ENCODE measurements at regions not wholly inside any gene's neighbourhood (a gene's known extent, or its start where the extent isn't known, plus 50 kb on each side); places are given as distances from the start of the nearest gene placed in this dataset.

- Histone ChIP-seq H3K4me2 (peak overlapping the region; percentile 32), H3K4me1 (ENCODE audit: insufficient read depth) (peaks cover 11% of the 10 kb centered on the region), H3K9me3 (ENCODE audit: low read depth) (no peaks in the 10 kb centered on the region), H3K27ac (peak overlapping the region; percentile 53), H4K20me1 (ENCODE audit: insufficient read depth, poor library complexity, severe bottlenecking) (no peaks in the 10 kb centered on the region), H3K4me3 (no peak overlapping the region), H3K79me2 (no peaks in the 10 kb centered on the region), H3K27me3 (no peaks in the 10 kb centered on the region), H3K36me3 (replicated peaks; ENCODE audit: insufficient read depth, low read depth) (no peaks in the 10 kb centered on the region), H2AFZ (peak overlapping the region; percentile 23), H3K9me2 (replicated peaks; ENCODE audit: insufficient read depth) (no peaks in the 10 kb centered on the region)
- no peak for DNase-seq (ENCODE audit: low spot score)
- 59% methylated on average over 4 of the region's 4 CpGs for WGBS (ENCODE audit: low lambda C conversion rate, missing lambda C conversion rate)
- TF ChIP-seq CTCF (IDR thresholded peaks at IDR 0.05; ENCODE audit: poor library complexity) = no peak
- TF ChIP-seq EZH2phosphoT487 (IDR thresholded peaks at IDR 0.05; ENCODE audit: low read depth, severe bottlenecking, unreplicated experiment) = no peak
- TF ChIP-seq EZH2 (IDR thresholded peaks at IDR 0.05; ENCODE audit: borderline replicate concordance) = no peak
Observed at GRCh38 chr2:53098696-53099078, 668.9 kb upstream of the CHAC2 start.

- H2AFZ ChIP-seq = no peak overlapping the region
- no peaks in the 10 kb centered on the region for H3K4me1 ChIP-seq (ENCODE audit: insufficient read depth)
- TF ChIP-seq CTCF (IDR thresholded peaks at IDR 0.05; ENCODE audit: poor library complexity) = no peak
- TF ChIP-seq EZH2 (IDR thresholded peaks at IDR 0.05; ENCODE audit: borderline replicate concordance) = no peak
- TF ChIP-seq EZH2phosphoT487 (IDR thresholded peaks at IDR 0.05; ENCODE audit: low read depth, severe bottlenecking, unreplicated experiment) = no peak
- no peaks in the 10 kb centered on the region for H4K20me1 ChIP-seq (ENCODE audit: insufficient read depth, poor library complexity, severe bottlenecking)
- DNase-seq (ENCODE audit: low spot score) = no peak
- H3K9me3 ChIP-seq (ENCODE audit: low read depth) = no peaks in the 10 kb centered on the region
- no peaks in the 10 kb centered on the region for H3K9me2 ChIP-seq (replicated peaks; ENCODE audit: insufficient read depth)
- no peaks in the 10 kb centered on the region for H3K79me2 ChIP-seq
- no peak overlapping the region for H3K27ac ChIP-seq
- WGBS (ENCODE audit: low lambda C conversion rate, missing lambda C conversion rate) = 83% methylated on average over 4 of the region's 4 CpGs
- H3K36me3 ChIP-seq (replicated peaks; ENCODE audit: insufficient read depth, low read depth) = no peaks in the 10 kb centered on the region
- no peak overlapping the region for H3K4me2 ChIP-seq
- no peak overlapping the region for H3K4me3 ChIP-seq
- H3K27me3 ChIP-seq = no peaks in the 10 kb centered on the region
Observed at GRCh38 chr2:53096351-53096750, 671.3 kb upstream of the CHAC2 start.

- H3K9me3 ChIP-seq (ENCODE audit: low read depth) = no peaks in the 10 kb centered on the region
- TF ChIP-seq EZH2 (IDR thresholded peaks at IDR 0.05; ENCODE audit: borderline replicate concordance) (no peak), EZH2phosphoT487 (IDR thresholded peaks at IDR 0.05; ENCODE audit: low read depth, severe bottlenecking, unreplicated experiment) (no peak), CTCF (IDR thresholded peaks at IDR 0.05; ENCODE audit: poor library complexity) (no peak)
- no peak overlapping the region for H3K4me2 ChIP-seq
- no peaks in the 10 kb centered on the region for H3K27me3 ChIP-seq
- no peaks in the 10 kb centered on the region for H3K36me3 ChIP-seq (replicated peaks; ENCODE audit: insufficient read depth, low read depth)
- no peaks in the 10 kb centered on the region for H3K9me2 ChIP-seq (replicated peaks; ENCODE audit: insufficient read depth)
- H4K20me1 ChIP-seq (ENCODE audit: insufficient read depth, poor library complexity, severe bottlenecking) = no peaks in the 10 kb centered on the region
- no peak overlapping the region for H2AFZ ChIP-seq
- H3K27ac ChIP-seq = no peak overlapping the region
- no peak for DNase-seq (ENCODE audit: low spot score)
- no peak overlapping the region for H3K4me3 ChIP-seq
- H3K4me1 ChIP-seq (ENCODE audit: insufficient read depth) = no peaks in the 10 kb centered on the region
- WGBS (ENCODE audit: low lambda C conversion rate, missing lambda C conversion rate) = 88% methylated on average over 1 of the region's 1 CpG
- H3K79me2 ChIP-seq = no peaks in the 10 kb centered on the region
Observed at GRCh38 chr2:53095664-53096063, 671.9 kb upstream of the CHAC2 start.

- Histone ChIP-seq H3K36me3 (replicated peaks; ENCODE audit: insufficient read depth, low read depth) (no peaks in the 10 kb centered on the region), H3K4me2 (no peak overlapping the region), H3K9me3 (ENCODE audit: low read depth) (no peaks in the 10 kb centered on the region), H3K9me2 (replicated peaks; ENCODE audit: insufficient read depth) (no peaks in the 10 kb centered on the region), H2AFZ (no peak overlapping the region), H3K4me1 (ENCODE audit: insufficient read depth) (no peaks in the 10 kb centered on the region), H3K4me3 (no peak overlapping the region), H3K27me3 (no peaks in the 10 kb centered on the region), H3K27ac (no peak overlapping the region), H3K79me2 (no peaks in the 10 kb centered on the region), H4K20me1 (ENCODE audit: insufficient read depth, poor library complexity, severe bottlenecking) (no peaks in the 10 kb centered on the region)
- TF ChIP-seq EZH2phosphoT487 (IDR thresholded peaks at IDR 0.05; ENCODE audit: low read depth, severe bottlenecking, unreplicated experiment) (no peak), CTCF (IDR thresholded peaks at IDR 0.05; ENCODE audit: poor library complexity) (no peak), EZH2 (IDR thresholded peaks at IDR 0.05; ENCODE audit: borderline replicate concordance) (no peak)
- 82% methylated on average over 1 of the region's 1 CpG for WGBS (ENCODE audit: low lambda C conversion rate, missing lambda C conversion rate)
- no peak for DNase-seq (ENCODE audit: low spot score)
Observed at GRCh38 chr2:53095227-53095626, 672.4 kb upstream of the CHAC2 start.
